ENCODE measurements at regions not wholly inside any gene's neighbourhood (a gene's known extent, or its start where the extent isn't known, plus 50 kb on each side); places are given as distances from the start of the nearest gene placed in this dataset.

DNA sequence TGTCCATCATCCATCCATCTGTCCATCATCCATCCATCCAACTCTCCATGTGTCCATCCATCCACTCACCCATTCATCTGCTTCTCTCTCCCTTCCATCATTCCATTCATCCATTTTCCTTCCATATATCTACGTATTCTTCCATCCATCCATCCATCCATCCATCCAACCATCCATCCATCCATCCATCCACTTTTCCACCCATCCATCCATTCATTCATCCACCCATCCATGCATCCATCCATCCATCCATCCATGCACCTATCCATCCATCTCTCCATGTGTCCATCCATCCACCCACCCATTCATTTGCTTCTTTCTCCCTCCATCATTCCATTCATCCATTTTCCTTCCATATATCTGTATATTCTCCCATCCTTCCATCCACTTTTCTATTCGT, 214.0 kb upstream of the RTL1 start:
- no peak for ATAC-seq
- no TSS peak for BruUV-seq (replicated peaks)

DNA sequence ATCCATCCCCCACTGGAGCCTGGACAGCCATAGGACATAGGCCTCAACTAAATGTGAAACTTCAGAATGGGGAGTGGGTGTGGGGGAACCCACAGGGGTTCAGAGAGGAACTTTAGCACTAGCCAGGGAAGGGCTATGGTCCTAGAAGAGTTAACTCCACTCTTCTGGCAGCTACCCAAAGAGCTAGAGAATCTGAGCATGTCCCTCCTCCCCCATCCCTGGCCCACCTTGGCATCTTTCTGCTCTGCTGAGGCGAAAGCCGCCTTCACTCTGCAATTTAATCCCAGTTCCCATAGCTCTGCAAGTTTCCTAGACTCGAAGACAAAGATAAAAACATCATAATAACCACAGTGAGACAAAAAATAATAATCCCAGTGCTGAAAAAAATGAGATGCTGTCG, 214.7 kb upstream of the RTL1 start:
- TF ChIP-seq, protein P1, sequence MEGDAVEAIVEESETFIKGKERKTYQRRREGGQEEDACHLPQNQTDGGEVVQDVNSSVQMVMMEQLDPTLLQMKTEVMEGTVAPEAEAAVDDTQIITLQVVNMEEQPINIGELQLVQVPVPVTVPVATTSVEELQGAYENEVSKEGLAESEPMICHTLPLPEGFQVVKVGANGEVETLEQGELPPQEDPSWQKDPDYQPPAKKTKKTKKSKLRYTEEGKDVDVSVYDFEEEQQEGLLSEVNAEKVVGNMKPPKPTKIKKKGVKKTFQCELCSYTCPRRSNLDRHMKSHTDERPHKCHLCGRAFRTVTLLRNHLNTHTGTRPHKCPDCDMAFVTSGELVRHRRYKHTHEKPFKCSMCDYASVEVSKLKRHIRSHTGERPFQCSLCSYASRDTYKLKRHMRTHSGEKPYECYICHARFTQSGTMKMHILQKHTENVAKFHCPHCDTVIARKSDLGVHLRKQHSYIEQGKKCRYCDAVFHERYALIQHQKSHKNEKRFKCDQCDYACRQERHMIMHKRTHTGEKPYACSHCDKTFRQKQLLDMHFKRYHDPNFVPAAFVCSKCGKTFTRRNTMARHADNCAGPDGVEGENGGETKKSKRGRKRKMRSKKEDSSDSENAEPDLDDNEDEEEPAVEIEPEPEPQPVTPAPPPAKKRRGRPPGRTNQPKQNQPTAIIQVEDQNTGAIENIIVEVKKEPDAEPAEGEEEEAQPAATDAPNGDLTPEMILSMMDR (IDR thresholded peaks at IDR 0.05), result no peak
- TF ChIP-seq, protein P2, sequence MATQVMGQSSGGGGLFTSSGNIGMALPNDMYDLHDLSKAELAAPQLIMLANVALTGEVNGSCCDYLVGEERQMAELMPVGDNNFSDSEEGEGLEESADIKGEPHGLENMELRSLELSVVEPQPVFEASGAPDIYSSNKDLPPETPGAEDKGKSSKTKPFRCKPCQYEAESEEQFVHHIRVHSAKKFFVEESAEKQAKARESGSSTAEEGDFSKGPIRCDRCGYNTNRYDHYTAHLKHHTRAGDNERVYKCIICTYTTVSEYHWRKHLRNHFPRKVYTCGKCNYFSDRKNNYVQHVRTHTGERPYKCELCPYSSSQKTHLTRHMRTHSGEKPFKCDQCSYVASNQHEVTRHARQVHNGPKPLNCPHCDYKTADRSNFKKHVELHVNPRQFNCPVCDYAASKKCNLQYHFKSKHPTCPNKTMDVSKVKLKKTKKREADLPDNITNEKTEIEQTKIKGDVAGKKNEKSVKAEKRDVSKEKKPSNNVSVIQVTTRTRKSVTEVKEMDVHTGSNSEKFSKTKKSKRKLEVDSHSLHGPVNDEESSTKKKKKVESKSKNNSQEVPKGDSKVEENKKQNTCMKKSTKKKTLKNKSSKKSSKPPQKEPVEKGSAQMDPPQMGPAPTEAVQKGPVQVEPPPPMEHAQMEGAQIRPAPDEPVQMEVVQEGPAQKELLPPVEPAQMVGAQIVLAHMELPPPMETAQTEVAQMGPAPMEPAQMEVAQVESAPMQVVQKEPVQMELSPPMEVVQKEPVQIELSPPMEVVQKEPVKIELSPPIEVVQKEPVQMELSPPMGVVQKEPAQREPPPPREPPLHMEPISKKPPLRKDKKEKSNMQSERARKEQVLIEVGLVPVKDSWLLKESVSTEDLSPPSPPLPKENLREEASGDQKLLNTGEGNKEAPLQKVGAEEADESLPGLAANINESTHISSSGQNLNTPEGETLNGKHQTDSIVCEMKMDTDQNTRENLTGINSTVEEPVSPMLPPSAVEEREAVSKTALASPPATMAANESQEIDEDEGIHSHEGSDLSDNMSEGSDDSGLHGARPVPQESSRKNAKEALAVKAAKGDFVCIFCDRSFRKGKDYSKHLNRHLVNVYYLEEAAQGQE (IDR thresholded peaks at IDR 0.05; ENCODE audit: insufficient read depth in 1 of 2, low read depth in 2 of 2, low read length in 1 of 2), result no peak
- TF ChIP-seq POLR2AphosphoS5 (IDR thresholded peaks at IDR 0.05; ENCODE audit: low read depth, low read length) (no peak), SIN3A (IDR thresholded peaks at IDR 0.05; ENCODE audit: borderline replicate concordance, insufficient read depth, low read depth, low read length) (no peak), TCF7L2 (IDR thresholded peaks at IDR 0.05; ENCODE audit: low read depth, low read length) (no peak)
- H3K27ac ChIP-seq (ENCODE audit: low read length), result no peak overlapping the region
- intact Hi-C loops (cut with micrococcal nuclease; ENCODE audit: unreplicated experiment), result no loop called here
- BruUV-seq (replicated peaks), result no TSS peak
- DNase-seq (ENCODE audit: low read depth, low spot score) (no peak), ATAC-seq (no peak)
- H3K36me3 ChIP-seq (ENCODE audit: control insufficient read depth, insufficient read depth, low read length), result no peaks in the 10 kb centered on the region
- H3K9me3 ChIP-seq (ENCODE audit: control insufficient read depth, insufficient read depth, low read depth, low read length), result no peaks in the 10 kb centered on the region
- ChIA-PET CTCF (no interaction called here), POLR2A (interaction anchor here (0.6 kb wide), 1 partner anchor 31 kb away, joined by 4 read pairs; no protein-coding TSS in a partner anchor)
- no peaks in the 10 kb centered on the region for H3K27me3 ChIP-seq (ENCODE audit: control insufficient read depth, insufficient read depth, low read length)
- no peak overlapping the region for H3K4me3 ChIP-seq (ENCODE audit: low read depth in 2 of 2, low read length in 2 of 2)
- in situ Hi-C loops (cut with HindIII; ENCODE audit: low pct_unique_long_range_greater_than_20kb, low sequenced_read_pairs), result no loop called here
- no peaks in the 10 kb centered on the region for H3K4me1 ChIP-seq (ENCODE audit: control insufficient read depth, insufficient read depth, low read length)

More for the DNA sequence above, 214.0 kb upstream of the RTL1 start:
- ChIA-PET CTCF (no interaction called here), POLR2A (interaction anchor here (0.6 kb wide), 1 partner anchor 30 kb away, joined by 4 read pairs; no protein-coding TSS in a partner anchor)
- TF ChIP-seq, protein P1 (IDR thresholded peaks at IDR 0.05), result no peak
- TF ChIP-seq POLR2AphosphoS5 (IDR thresholded peaks at IDR 0.05; ENCODE audit: low read depth, low read length) (no peak), TCF7L2 (IDR thresholded peaks at IDR 0.05; ENCODE audit: low read depth, low read length) (no peak), SIN3A (IDR thresholded peaks at IDR 0.05; ENCODE audit: borderline replicate concordance, insufficient read depth, low read depth, low read length) (no peak)
- TF ChIP-seq, protein P2 (IDR thresholded peaks at IDR 0.05; ENCODE audit: insufficient read depth in 1 of 2, low read depth in 2 of 2, low read length in 1 of 2), result no peak
- Histone ChIP-seq H3K9me3 (ENCODE audit: control insufficient read depth, insufficient read depth, low read depth, low read length) (no peaks in the 10 kb centered on the region), H3K4me3 (ENCODE audit: low read depth in 2 of 2, low read length in 2 of 2) (no peak overlapping the region), H3K36me3 (ENCODE audit: control insufficient read depth, insufficient read depth, low read length) (no peaks in the 10 kb centered on the region), H3K27me3 (ENCODE audit: control insufficient read depth, insufficient read depth, low read length) (no peaks in the 10 kb centered on the region), H3K27ac (ENCODE audit: low read length) (no peak overlapping the region), H3K4me1 (ENCODE audit: control insufficient read depth, insufficient read depth, low read length) (no peaks in the 10 kb centered on the region)
- intact Hi-C loops (cut with micrococcal nuclease; ENCODE audit: unreplicated experiment), result no loop called here
- no peak for DNase-seq (ENCODE audit: low read depth, low spot score)
- in situ Hi-C loops (cut with HindIII; ENCODE audit: low pct_unique_long_range_greater_than_20kb, low sequenced_read_pairs), result no loop called here

All from Panc1 (cell line).